ENCODE measurements at regions not wholly inside any gene's neighbourhood (a gene's known extent, or its start where the extent isn't known, plus 50 kb on each side); places are given as distances from the start of the nearest gene placed in this dataset.

- H3K36me3 ChIP-seq (ENCODE audit: control insufficient read depth, insufficient read depth, low read length): no peaks in the 10 kb centered on the region
- no peaks in the 10 kb centered on the region; the same call in 1 of the 2 replicates for H3K9me3 ChIP-seq (replicated peaks; ENCODE audit: control insufficient read depth, insufficient read depth, low read depth, low read length)
- in situ Hi-C loops (cut with MboI) (no loop called here), intact Hi-C loops (cut with micrococcal nuclease) (no loop called here)
- FAIRE-seq (no peak), DNase-seq (ENCODE audit: extremely low read depth in 1 of 4, low spot score in 3 of 4) (no peak), ATAC-seq (no peak)
- no peaks in the 10 kb centered on the region for H3K9me1 ChIP-seq (ENCODE audit: control insufficient read depth, insufficient read depth, low read length)
- no peaks in the 10 kb centered on the region for H4K20me1 ChIP-seq (replicated peaks; ENCODE audit: control insufficient read depth, insufficient read depth, low read length)
- TF ChIP-seq ZNF778 (CRISPR knock-in tag; IDR thresholded peaks at IDR 0.05) (no peak), ZNF408 (CRISPR knock-in tag; IDR thresholded peaks at IDR 0.05; ENCODE audit: low read depth) (no peak), KDM1A (IDR thresholded peaks at IDR 0.05) (no peak), GATA2 (CRISPR knock-in tag; IDR thresholded peaks at IDR 0.05) (no peak), PRDM10 (IDR thresholded peaks at IDR 0.05; ENCODE audit: partially characterized antibody) (no peak), TGIF2 (CRISPR knock-in tag; IDR thresholded peaks at IDR 0.05) (no peak), MCM3 (IDR thresholded peaks at IDR 0.05) (no peak), ZNF780A (CRISPR knock-in tag; IDR thresholded peaks at IDR 0.05) (no peak), ETV1 (tag; conservative IDR thresholded peaks at IDR 0.05; ENCODE audit: low read depth) (no peak), ZNF77 (CRISPR knock-in tag; IDR thresholded peaks at IDR 0.05) (no peak), ZBTB33 (CRISPR knock-in tag; IDR thresholded peaks at IDR 0.05) (no peak), ZC3H8 (IDR thresholded peaks at IDR 0.05) (no peak), PURB (CRISPR knock-in tag; IDR thresholded peaks at IDR 0.05; ENCODE audit: low read depth) (no peak), CTCFL (IDR thresholded peaks at IDR 0.05; ENCODE audit: borderline replicate concordance, insufficient read depth, low read depth, low read length, poor library complexity, severe bottlenecking) (no peak)
- no peaks in the 10 kb centered on the region for H3K4me1 ChIP-seq (replicated peaks in 1 of 2; ENCODE audit: control insufficient read depth in 2 of 2, insufficient read depth in 2 of 2, low read length in 2 of 2)
- 3% methylated on average over 6 of the region's 6 CpGs for WGBS (ENCODE audit: insufficient coverage, low coverage, missing lambda C conversion rate)
- H2AFZ ChIP-seq (ENCODE audit: low read depth, low read length): no peak overlapping the region
- H3K9ac ChIP-seq (ENCODE audit: insufficient read depth in 1 of 2, low read depth in 2 of 2, low read length in 2 of 2): no peak overlapping the region
- CTCF ChIA-PET (ENCODE audit: low intra/inter-chr PET ratio): no interaction called here
- POLR2A ChIA-PET: interaction anchor here (0.6 kb wide), 1 partner anchor 624 kb away, joined by 3 read pairs; no protein-coding TSS in a partner anchor
- H3K4me3 ChIP-seq: no peak overlapping the region
- H3K27me3 ChIP-seq (ENCODE audit: control insufficient read depth in 2 of 2, insufficient read depth in 2 of 2, low read length in 2 of 2): no peaks in the 10 kb centered on the region
- no peaks in the 10 kb centered on the region for H3K79me2 ChIP-seq (ENCODE audit: control insufficient read depth, insufficient read depth, low read length)
- H3K4me2 ChIP-seq (ENCODE audit: insufficient read depth, low read length): no peak overlapping the region
- BruUV-seq (replicated peaks): no TSS peak
- H3K27ac ChIP-seq (ENCODE audit: extremely low read depth, low read depth, low read length): no peak overlapping the region
Observed at GRCh38 chr10:85542936-85543730, 823.5 kb downstream of the GRID1 start.

All from K562 (cell line).